ENCODE measurements at regions not wholly inside any gene's neighbourhood (a gene's known extent, or its start where the extent isn't known, plus 50 kb on each side); places are given as distances from the start of the nearest gene placed in this dataset.
"Not testable (repeated sequence)": the region's sequence is repeated elsewhere in the genome, so short reads cannot be mapped to it uniquely, and the experiment has no call there.

GRCh38 chr1:146305442-146305841 is 76.6 kb upstream of the NOTCH2NLA start:
- TF ChIP-seq CTCF (conservative IDR thresholded peaks at IDR 0.05; ENCODE audit: low read length); EZH2phosphoT487 (IDR thresholded peaks at IDR 0.05; ENCODE audit: borderline replicate concordance, low read depth, low read length): not testable (repeated sequence)
